GM19397 (cell line): ENCODE measurements at regions not wholly inside any gene's neighbourhood (a gene's known extent, or its start where the extent isn't known, plus 50 kb on each side); places are given as distances from the start of the nearest gene placed in this dataset.
A peak's percentile ranks its signal among the peaks of the same experiment; 100 is the strongest.
"Not testable (repeated sequence)": the region's sequence is repeated elsewhere in the genome, so short reads cannot be mapped to it uniquely, and the experiment has no call there.

Experiments
- ATAC-seq: cut with Tn5 transposase; IDR thresholded peaks from one replicate; pipeline ENCODE4 v1.9.1; 2021; ENCODE audit warnings: mild to moderate bottlenecking, moderate library complexity; ENCODE audit not compliant: unreplicated experiment

GRCh38 chr4:86521373-86521969, 72.6 kb upstream of the PTPN13 start:
- ATAC-seq, result no peak

- ATAC-seq, result no peak
Observed at GRCh38 chr4:86522349-86522748, 71.8 kb upstream of the PTPN13 start.

- ATAC-seq, result no peak
Observed at GRCh38 chr4:86523333-86523732, 70.8 kb upstream of the PTPN13 start.

- not testable (repeated sequence) for ATAC-seq
Observed at GRCh38 chr4:86527713-86528112, 66.4 kb upstream of the PTPN13 start.

- no peak for ATAC-seq
Observed at GRCh38 chr4:86529436-86529835, 64.7 kb upstream of the PTPN13 start.

- ATAC-seq, result no peak
Observed at GRCh38 chr4:86530183-86530582, 63.9 kb upstream of the PTPN13 start.

- no peak for ATAC-seq
Observed at GRCh38 chr4:86531440-86531839, 62.7 kb upstream of the PTPN13 start.

GRCh38 chr4:86532851-86533250, 61.3 kb upstream of the PTPN13 start:
- ATAC-seq, result no peak

GRCh38 chr4:86536151-86536550, 58.0 kb upstream of the PTPN13 start:
- no peak for ATAC-seq

- no peak for ATAC-seq
Observed at GRCh38 chr4:86542319-86543027, 51.6 kb upstream of the PTPN13 start.

- ATAC-seq, result no peak
Observed at GRCh38 chr4:86543080-86543479, 51.0 kb upstream of the PTPN13 start.

- ATAC-seq, result no peak
Observed at GRCh38 chr4:86543560-86544309, 50.4 kb upstream of the PTPN13 start.

GRCh38 chr4:86544310-86544966, 49.7 kb upstream of the PTPN13 start:
- ATAC-seq, result peak; percentile 69
